ENCODE measurements at regions not wholly inside any gene's neighbourhood (a gene's known extent, or its start where the extent isn't known, plus 50 kb on each side); places are given as distances from the start of the nearest gene placed in this dataset.
A peak's percentile ranks its signal among the peaks of the same experiment; 100 is the strongest.

DNA sequence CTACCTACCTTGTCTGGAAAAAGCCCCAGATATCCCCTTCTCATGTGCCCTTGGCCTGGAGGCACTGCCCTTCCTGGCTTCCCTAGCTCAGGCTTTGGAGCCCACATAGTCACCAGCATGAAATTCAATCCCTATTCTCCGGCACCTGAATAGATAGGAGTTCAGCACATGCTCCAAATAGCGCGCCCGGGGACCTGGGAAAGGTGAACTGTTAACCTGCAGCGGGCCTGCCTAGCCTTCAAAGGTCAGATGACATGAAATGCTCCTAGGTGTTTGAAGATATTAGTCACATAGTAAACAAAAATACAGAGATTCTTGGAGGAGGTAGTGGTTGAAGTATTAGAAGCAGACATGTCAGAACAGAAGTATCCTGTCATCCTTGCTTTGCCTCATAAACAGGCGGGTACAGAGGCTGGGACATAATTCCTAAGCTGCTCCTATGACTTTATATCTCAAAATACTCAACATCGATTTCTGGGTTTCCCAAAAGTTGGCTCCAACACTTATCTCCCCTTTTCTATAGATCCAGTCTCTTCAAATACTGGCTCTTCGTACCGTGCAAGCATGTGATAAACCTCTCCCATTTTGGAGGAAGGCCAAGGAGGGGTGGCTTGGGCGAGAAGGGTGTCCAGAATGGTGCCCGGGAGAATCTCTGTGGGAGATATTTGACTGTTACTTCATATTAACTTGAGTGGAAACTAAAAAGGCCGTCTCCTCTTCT lies 88.0 kb upstream of the ANKH start:
- peak; percentile 88 to 92 for DNase-seq
- Histone ChIP-seq H2AFZ (ENCODE audit: insufficient read depth, low read length, poor library complexity) (no peak overlapping the region), H3K9me3 (ENCODE audit: insufficient read depth, low read depth, low read length) (no peaks in the 10 kb centered on the region), H3K4me1 (ENCODE audit: control insufficient read depth in 1 of 2, insufficient read depth in 2 of 2, low read length in 2 of 2) (peaks cover 7 to 14% of the 10 kb centered on the region in 2 experiments), H3K4ac (ENCODE audit: low read depth, low read length) (peak overlapping the region; percentile 17), H4K8ac (ENCODE audit: low read depth, low read length) (peak overlapping the region; percentile 32), H3K27me3 (ENCODE audit: insufficient read depth, low read length) (no peaks in the 10 kb centered on the region), H3K79me1 (ENCODE audit: low read length) (peaks cover 22% of the 10 kb centered on the region), H2AK5ac (ENCODE audit: low read length) (peak overlapping the region; percentile 49), H2BK120ac (ENCODE audit: insufficient read depth, low read length, poor library complexity) (peak overlapping the region; percentile 61), H3K14ac (ENCODE audit: low read length) (peak overlapping the region; percentile 38), H4K91ac (ENCODE audit: low read depth, low read length) (peak overlapping the region; percentile 80), H3K18ac (ENCODE audit: low read length) (no peak overlapping the region), H4K12ac (ENCODE audit: low read depth, low read length) (no peak overlapping the region), H3K4me3 (ENCODE audit: low read depth, low read length) (no peak overlapping the region), H3K79me2 (ENCODE audit: control insufficient read depth, insufficient read depth, low read length, poor library complexity) (no peaks in the 10 kb centered on the region), H2BK5ac (ENCODE audit: low read depth, low read length, poor library complexity) (peak overlapping the region; percentile 8), H3K36me3 (ENCODE audit: control insufficient read depth in 1 of 2, insufficient read depth in 2 of 2, low read length in 2 of 2) (no peaks in the 10 kb centered on the region), H3K4me2 (ENCODE audit: low read length) (no peak overlapping the region), H3K27ac (ENCODE audit: low read depth, low read length) (peak overlapping the region; percentile 24), H3K9ac (ENCODE audit: low read length) (no peak overlapping the region), H3K23ac (ENCODE audit: low read length) (no peak overlapping the region), H2BK12ac (ENCODE audit: low read length) (peak overlapping the region; percentile 44)
- WGBS (ENCODE audit: extremely low coverage, insufficient coverage, insufficient read length): no CpG with 5 or more reads among the region's 12 CpGs

DNA sequence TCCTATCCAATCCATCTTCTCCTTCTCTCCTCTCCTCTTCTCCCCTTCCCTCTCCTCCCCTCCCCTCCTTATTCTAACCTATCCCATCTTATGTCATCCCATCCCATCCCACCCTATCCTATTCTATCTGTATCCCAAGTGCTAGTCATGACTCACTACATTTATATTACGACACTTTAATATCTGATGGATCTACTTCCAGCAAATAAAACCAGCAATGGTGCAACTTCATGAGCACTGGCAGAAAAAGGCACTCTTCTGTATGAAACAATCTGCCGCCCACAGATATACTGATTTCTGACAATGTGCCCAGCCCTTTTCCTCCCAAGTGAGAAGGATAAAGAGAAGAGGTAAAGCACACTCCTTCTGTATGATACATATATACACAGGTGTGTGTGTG lies 86.6 kb upstream of the ANKH start:
- no peak overlapping the region for H3K27ac ChIP-seq (ENCODE audit: low read depth, low read length)
- H2BK120ac ChIP-seq (ENCODE audit: insufficient read depth, low read length, poor library complexity): no peak overlapping the region
- H3K18ac ChIP-seq (ENCODE audit: low read length): no peak overlapping the region
- no peak overlapping the region for H3K14ac ChIP-seq (ENCODE audit: low read length)
- no peak for DNase-seq
- peaks cover 25% of the 10 kb centered on the region for H3K79me1 ChIP-seq (ENCODE audit: low read length)
- no peak overlapping the region for H2AFZ ChIP-seq (ENCODE audit: insufficient read depth, low read length, poor library complexity)
- peak overlapping the region; percentile 33 for H2BK5ac ChIP-seq (ENCODE audit: low read depth, low read length, poor library complexity)
- WGBS (ENCODE audit: extremely low coverage, insufficient coverage, insufficient read length): no CpG with 5 or more reads among the region's 2 CpGs
- no peak overlapping the region for H3K23ac ChIP-seq (ENCODE audit: low read length)
- H3K4me2 ChIP-seq (ENCODE audit: low read length): no peak overlapping the region
- H3K79me2 ChIP-seq (ENCODE audit: control insufficient read depth, insufficient read depth, low read length, poor library complexity): no peaks in the 10 kb centered on the region
- H3K4me1 ChIP-seq (ENCODE audit: control insufficient read depth in 1 of 2, insufficient read depth in 2 of 2, low read length in 2 of 2): peaks cover 10 to 19% of the 10 kb centered on the region in 2 experiments
- no peak overlapping the region for H4K12ac ChIP-seq (ENCODE audit: low read depth, low read length)
- no peak overlapping the region for H2BK12ac ChIP-seq (ENCODE audit: low read length)
- no peak overlapping the region for H4K8ac ChIP-seq (ENCODE audit: low read depth, low read length)
- no peaks in the 10 kb centered on the region for H3K9me3 ChIP-seq (ENCODE audit: insufficient read depth, low read depth, low read length)
- H3K4ac ChIP-seq (ENCODE audit: low read depth, low read length): no peak overlapping the region
- H3K4me3 ChIP-seq (ENCODE audit: low read depth, low read length): no peak overlapping the region
- H3K9ac ChIP-seq (ENCODE audit: low read length): no peak overlapping the region
- no peak overlapping the region for H4K91ac ChIP-seq (ENCODE audit: low read depth, low read length)
- H2AK5ac ChIP-seq (ENCODE audit: low read length): no peak overlapping the region
- no peaks in the 10 kb centered on the region for H3K36me3 ChIP-seq (ENCODE audit: control insufficient read depth in 1 of 2, insufficient read depth in 2 of 2, low read length in 2 of 2)
- no peaks in the 10 kb centered on the region for H3K27me3 ChIP-seq (ENCODE audit: insufficient read depth, low read length)

GRCh38 chr5:14956423-14957046 lies 85.0 kb upstream of the ANKH start:
- H3K79me1 ChIP-seq (ENCODE audit: low read length): peaks cover 33% of the 10 kb centered on the region
- no peak overlapping the region for H4K8ac ChIP-seq (ENCODE audit: low read depth, low read length)
- no peaks in the 10 kb centered on the region for H3K27me3 ChIP-seq (ENCODE audit: insufficient read depth, low read length)
- peak overlapping the region; percentile 88 for H4K91ac ChIP-seq (ENCODE audit: low read depth, low read length)
- peaks cover 10 to 23% of the 10 kb centered on the region in 2 experiments for H3K4me1 ChIP-seq (ENCODE audit: control insufficient read depth in 1 of 2, insufficient read depth in 2 of 2, low read length in 2 of 2)
- no peaks in the 10 kb centered on the region for H3K36me3 ChIP-seq (ENCODE audit: control insufficient read depth in 1 of 2, insufficient read depth in 2 of 2, low read length in 2 of 2)
- no peak overlapping the region for H2AK5ac ChIP-seq (ENCODE audit: low read length)
- H2BK5ac ChIP-seq (ENCODE audit: low read depth, low read length, poor library complexity): peak overlapping the region; percentile 91
- H4K12ac ChIP-seq (ENCODE audit: low read depth, low read length): no peak overlapping the region
- H3K4me3 ChIP-seq (ENCODE audit: low read depth, low read length): no peak overlapping the region
- peak overlapping the region; percentile 92 for H3K27ac ChIP-seq (ENCODE audit: low read depth, low read length)
- no peak overlapping the region for H2BK12ac ChIP-seq (ENCODE audit: low read length)
- H3K14ac ChIP-seq (ENCODE audit: low read length): no peak overlapping the region
- H3K9me3 ChIP-seq (ENCODE audit: insufficient read depth, low read depth, low read length): no peaks in the 10 kb centered on the region
- no peaks in the 10 kb centered on the region for H3K79me2 ChIP-seq (ENCODE audit: control insufficient read depth, insufficient read depth, low read length, poor library complexity)
- no peak overlapping the region for H3K9ac ChIP-seq (ENCODE audit: low read length)
- H3K4ac ChIP-seq (ENCODE audit: low read depth, low read length): no peak overlapping the region
- no CpG with 5 or more reads among the region's 6 CpGs for WGBS (ENCODE audit: extremely low coverage, insufficient coverage, insufficient read length)
- DNase-seq: no peak
- no peak overlapping the region for H2AFZ ChIP-seq (ENCODE audit: insufficient read depth, low read length, poor library complexity)
- H3K4me2 ChIP-seq (ENCODE audit: low read length): no peak overlapping the region
- no peak overlapping the region for H3K23ac ChIP-seq (ENCODE audit: low read length)
- no peak overlapping the region for H3K18ac ChIP-seq (ENCODE audit: low read length)
- no peak overlapping the region for H2BK120ac ChIP-seq (ENCODE audit: insufficient read depth, low read length, poor library complexity)

DNA sequence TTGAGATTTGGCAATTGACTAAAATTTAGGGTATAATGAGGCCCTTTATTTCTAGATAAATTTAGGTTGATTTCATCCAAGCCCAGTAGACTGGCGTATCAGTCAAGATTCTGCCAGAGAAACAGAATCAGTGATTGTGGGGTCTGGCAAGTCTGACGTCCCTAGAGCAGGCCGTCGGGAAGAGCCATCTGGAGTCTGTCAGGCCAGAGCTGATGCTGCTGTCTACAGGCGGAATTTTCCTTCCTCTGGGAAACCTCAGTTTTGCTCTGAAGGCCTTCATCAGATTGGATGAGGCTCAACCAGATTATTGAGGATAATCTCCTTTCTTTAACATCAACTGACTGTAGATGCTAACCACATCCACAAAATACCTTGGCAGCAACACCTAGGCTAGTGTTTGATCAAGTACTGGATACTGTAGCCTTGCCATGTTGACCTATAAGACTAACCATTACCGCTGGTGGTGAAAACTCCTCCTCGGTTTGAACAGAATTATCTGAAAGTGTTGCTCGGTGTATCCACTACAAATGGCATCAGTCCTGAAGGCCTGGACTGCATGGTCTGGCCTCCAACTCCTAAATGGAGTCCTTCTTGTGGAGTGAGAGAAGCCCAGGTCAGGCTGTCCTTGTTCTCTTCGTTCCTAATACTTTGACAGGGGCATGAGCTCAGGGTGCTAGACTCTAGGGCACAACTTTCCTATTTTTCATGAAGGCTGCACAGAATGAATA lies 83.2 kb upstream of the ANKH start:
- Histone ChIP-seq H4K12ac (ENCODE audit: low read depth, low read length) (no peak overlapping the region), H3K4me1 (ENCODE audit: control insufficient read depth in 1 of 2, insufficient read depth in 2 of 2, low read length in 2 of 2) (peaks cover 10 to 21% of the 10 kb centered on the region in 2 experiments), H3K9ac (ENCODE audit: low read length) (no peak overlapping the region), H3K4me2 (ENCODE audit: low read length) (no peak overlapping the region), H2BK5ac (ENCODE audit: low read depth, low read length, poor library complexity) (peak overlapping the region; percentile 84), H3K4ac (ENCODE audit: low read depth, low read length) (peak overlapping the region; percentile 6), H4K8ac (ENCODE audit: low read depth, low read length) (peak overlapping the region; percentile 4), H3K36me3 (ENCODE audit: control insufficient read depth in 1 of 2, insufficient read depth in 2 of 2, low read length in 2 of 2) (no peaks in the 10 kb centered on the region), H3K23ac (ENCODE audit: low read length) (no peak overlapping the region), H3K18ac (ENCODE audit: low read length) (peak overlapping the region; percentile 1), H3K79me1 (ENCODE audit: low read length) (peaks cover 30% of the 10 kb centered on the region), H3K14ac (ENCODE audit: low read length) (peak overlapping the region; percentile 77), H2AK5ac (ENCODE audit: low read length) (peak overlapping the region; percentile 19), H2BK12ac (ENCODE audit: low read length) (peak overlapping the region; percentile 67), H3K79me2 (ENCODE audit: control insufficient read depth, insufficient read depth, low read length, poor library complexity) (no peaks in the 10 kb centered on the region), H3K27ac (ENCODE audit: low read depth, low read length) (peak overlapping the region; percentile 95), H2BK120ac (ENCODE audit: insufficient read depth, low read length, poor library complexity) (peak overlapping the region; percentile 40), H3K4me3 (ENCODE audit: low read depth, low read length) (no peak overlapping the region), H3K9me3 (ENCODE audit: insufficient read depth, low read depth, low read length) (no peaks in the 10 kb centered on the region), H3K27me3 (ENCODE audit: insufficient read depth, low read length) (no peaks in the 10 kb centered on the region), H2AFZ (ENCODE audit: insufficient read depth, low read length, poor library complexity) (no peak overlapping the region), H4K91ac (ENCODE audit: low read depth, low read length) (peak overlapping the region; percentile 53)
- WGBS (ENCODE audit: extremely low coverage, insufficient coverage, insufficient read length): no CpG with 5 or more reads among the region's 9 CpGs
- no peak for DNase-seq
